HEK293 (cell line): ENCODE measurements at regions not wholly inside any gene's neighbourhood (a gene's known extent, or its start where the extent isn't known, plus 50 kb on each side); places are given as distances from the start of the nearest gene placed in this dataset.

Experiments used
- CTCF ChIA-PET: fragments of 350-600 bp; formaldehyde crosslinking; extraction: SDS; loops from one replicate; lab custom pipeline; 2021; ENCODE audit warnings: antibody characterized with exemption; lab: Yijun Ruan, JAX
- POLR2A ChIA-PET: fragments of 300-600 bp; formaldehyde crosslinking; extraction: SDS; loops from one replicate; lab custom pipeline; 2020; ENCODE audit warnings: antibody characterized with exemption, inconsistent platforms; lab: Yijun Ruan, JAX
- H3K27ac ChIP-seq: fragments of 200-500 bp; sonication (Bioruptor generic); 2 replicates; pipeline ENCODE4 v1.5.1; 2014; ENCODE audit warnings: low read depth, low read length, control low read depth, inconsistent platforms; ENCODE audit errors: extremely low read depth
- H3K36me3 ChIP-seq, 2 experiments: fragments of 200-500 bp in 1 of 2; sonication (Bioruptor generic) in 1 of 2; 1 replicate in 1 of 2; 2 replicates in 1 of 2; pipeline ENCODE4 v1.5.1; 2014 to 2017; ENCODE audit warnings: inconsistent platforms in 2 of 2, low read length in 2 of 2; ENCODE audit not compliant: control insufficient read depth in 2 of 2, insufficient read depth in 1 of 2
- H3K4me1 ChIP-seq: fragments of 200-500 bp; sonication (Bioruptor generic); 2 replicates; pipeline ENCODE4 v1.5.1; 2014; ENCODE audit warnings: mild to moderate bottlenecking, low read length, inconsistent platforms; ENCODE audit not compliant: control insufficient read depth, insufficient read depth
- H3K4me3 ChIP-seq: 2 replicates; pipeline ENCODE4 v1.5.1; 2011; ENCODE audit warnings: low read depth, mild to moderate bottlenecking, control low read depth, low read length, moderate library complexity
- H3K9me3 ChIP-seq: fragments of 200-500 bp; sonication (Bioruptor generic); 2 replicates; pipeline ENCODE4 v1.5.1; 2014; ENCODE audit warnings: low read depth, low read length, inconsistent platforms; ENCODE audit not compliant: control insufficient read depth, insufficient read depth
- GFI1B ChIP-seq: fragments of 450-650 bp; formaldehyde crosslinking; IDR thresholded peaks from 2 replicates; pipeline ENCODE4 v1.5.1; 2016; ENCODE audit warnings: missing biosample characterization, missing genetic modification characterization
- ZFP37 ChIP-seq: fragments of 450-650 bp; formaldehyde crosslinking; IDR thresholded peaks from 2 replicates; pipeline ENCODE4 v1.5.1; 2016; ENCODE audit warnings: missing biosample characterization, missing genetic modification characterization
- ZNF214 ChIP-seq: fragments of 450-650 bp; formaldehyde crosslinking; IDR thresholded peaks from 2 replicates; pipeline ENCODE4 v1.5.1; 2017; ENCODE audit warnings: missing biosample characterization, mild to moderate bottlenecking, missing genetic modification characterization, borderline replicate concordance
- ZNF433 ChIP-seq: fragments of 450-650 bp; formaldehyde crosslinking; IDR thresholded peaks from 2 replicates; pipeline ENCODE4 v1.5.1; 2016; ENCODE audit warnings: missing biosample characterization, missing genetic modification characterization, low read depth
- ZNF701 ChIP-seq: fragments of 450-650 bp; formaldehyde crosslinking; IDR thresholded peaks from 2 replicates; pipeline ENCODE4 v1.5.1; 2016; ENCODE audit warnings: missing biosample characterization, missing genetic modification characterization
- TF ChIP-seq, protein P1 (sequence below): fragments of 450-650 bp; formaldehyde crosslinking; IDR thresholded peaks from 2 replicates; pipeline ENCODE4 v1.5.1; 2017; ENCODE audit warnings: missing biosample characterization, missing genetic modification characterization
- TF ChIP-seq, protein P2 (sequence below): sonication (generic); formaldehyde crosslinking; IDR thresholded peaks from 2 replicates; pipeline ENCODE4 v1.8.1; 2022; ENCODE audit warnings: mild to moderate bottlenecking, moderate library complexity, missing genetic modification reagents

DNA sequence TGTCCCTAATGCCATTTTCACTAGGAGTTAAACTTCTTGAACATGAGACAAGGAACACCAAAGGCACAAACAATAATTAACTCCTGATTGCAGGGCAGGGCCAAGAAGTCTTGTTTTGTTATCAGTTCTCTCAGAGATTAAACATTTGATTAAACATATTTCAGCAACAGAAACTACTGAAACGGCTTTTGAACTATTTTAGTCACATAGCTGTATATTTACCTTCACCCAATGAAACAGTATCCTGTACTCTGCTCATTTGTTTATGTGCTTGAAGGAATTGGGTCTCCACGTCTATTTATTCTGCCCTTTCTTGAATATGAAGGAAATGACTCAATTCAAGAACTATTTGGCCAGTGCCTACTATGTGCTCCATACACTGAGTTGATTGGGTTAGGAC, 51.3 kb upstream of the PTCSC3 start:
- H3K4me3 ChIP-seq: no peak overlapping the region
- peaks cover 2% of the 10 kb centered on the region; the same call in 1 of the 2 replicates for H3K4me1 ChIP-seq
- TF ChIP-seq ZNF214 (tag by site-specific recombination) (no peak), ZFP37 (tag by site-specific recombination) (no peak)
- CTCF ChIA-PET: no interaction called here
- H3K36me3 ChIP-seq: no peaks in the 10 kb centered on the region
- H3K27ac ChIP-seq: no peak overlapping the region
- POLR2A ChIA-PET: no interaction called here
- no peaks in the 10 kb centered on the region for H3K9me3 ChIP-seq

DNA sequence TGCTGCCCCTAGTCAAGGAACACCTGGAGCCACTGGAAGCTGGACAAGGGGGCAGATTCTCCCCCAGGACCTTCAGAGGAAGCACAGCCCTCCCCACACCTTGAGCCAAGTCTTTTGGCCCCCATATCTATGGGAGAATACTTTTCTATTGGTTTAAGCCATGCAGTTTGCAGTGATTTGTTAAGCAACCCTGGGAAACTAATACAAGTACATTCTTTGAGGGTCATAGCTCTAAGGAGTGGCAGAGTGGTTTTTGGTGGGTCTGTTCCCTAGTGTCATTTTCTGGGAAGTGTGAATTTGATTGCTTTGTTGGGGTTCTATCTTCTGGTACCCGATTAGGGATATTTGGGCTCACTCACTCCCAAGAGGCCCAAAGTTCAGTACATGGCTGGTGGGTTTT, 50.8 kb upstream of the PTCSC3 start:
- H3K27ac ChIP-seq: no peak overlapping the region
- ChIA-PET POLR2A (no interaction called here), CTCF (no interaction called here)

More for the DNA sequence above, 50.8 kb upstream of the PTCSC3 start:
- TF ChIP-seq GFI1B (tag by site-specific recombination): no peak
- TF ChIP-seq, protein P1, sequence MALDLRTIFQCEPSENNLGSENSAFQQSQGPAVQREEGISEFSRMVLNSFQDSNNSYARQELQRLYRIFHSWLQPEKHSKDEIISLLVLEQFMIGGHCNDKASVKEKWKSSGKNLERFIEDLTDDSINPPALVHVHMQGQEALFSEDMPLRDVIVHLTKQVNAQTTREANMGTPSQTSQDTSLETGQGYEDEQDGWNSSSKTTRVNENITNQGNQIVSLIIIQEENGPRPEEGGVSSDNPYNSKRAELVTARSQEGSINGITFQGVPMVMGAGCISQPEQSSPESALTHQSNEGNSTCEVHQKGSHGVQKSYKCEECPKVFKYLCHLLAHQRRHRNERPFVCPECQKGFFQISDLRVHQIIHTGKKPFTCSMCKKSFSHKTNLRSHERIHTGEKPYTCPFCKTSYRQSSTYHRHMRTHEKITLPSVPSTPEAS: no peak
- TF ChIP-seq, protein P2, sequence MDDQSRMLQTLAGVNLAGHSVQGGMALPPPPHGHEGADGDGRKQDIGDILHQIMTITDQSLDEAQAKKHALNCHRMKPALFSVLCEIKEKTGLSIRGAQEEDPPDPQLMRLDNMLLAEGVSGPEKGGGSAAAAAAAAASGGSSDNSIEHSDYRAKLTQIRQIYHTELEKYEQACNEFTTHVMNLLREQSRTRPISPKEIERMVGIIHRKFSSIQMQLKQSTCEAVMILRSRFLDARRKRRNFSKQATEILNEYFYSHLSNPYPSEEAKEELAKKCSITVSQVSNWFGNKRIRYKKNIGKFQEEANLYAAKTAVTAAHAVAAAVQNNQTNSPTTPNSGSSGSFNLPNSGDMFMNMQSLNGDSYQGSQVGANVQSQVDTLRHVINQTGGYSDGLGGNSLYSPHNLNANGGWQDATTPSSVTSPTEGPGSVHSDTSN (CRISPR knock-in tag): no peak
- TF ChIP-seq ZNF433: no peak
- no peak for TF ChIP-seq ZNF701 (tag by site-specific recombination)
- Histone ChIP-seq H3K4me3 (no peak overlapping the region), H3K9me3 (no peaks in the 10 kb centered on the region), H3K36me3 (no peaks in the 10 kb centered on the region), H3K4me1 (peaks cover 2% of the 10 kb centered on the region; the same call in 1 of the 2 replicates)
